ENCODE measurements at regions not wholly inside any gene's neighbourhood (a gene's known extent, or its start where the extent isn't known, plus 50 kb on each side); places are given as distances from the start of the nearest gene placed in this dataset.
"Not testable (repeated sequence)": the region's sequence is repeated elsewhere in the genome, so short reads cannot be mapped to it uniquely, and the experiment has no call there.

- Histone ChIP-seq H3K9me3 (replicated peaks in 1 of 11) (no peaks in the 10 kb centered on the region), H3K4me3 (no peak overlapping the region), H4K20me1 (no peaks in the 10 kb centered on the region), H3K36me3 (no peaks in the 10 kb centered on the region), H3K27ac (no peak overlapping the region), H3K9ac (no peak overlapping the region), H3K4me1 (no peaks in the 10 kb centered on the region), H3K27me3 (no peaks in the 10 kb centered on the region), H3K4me2 (no peak overlapping the region)
- no peak for TF ChIP-seq Cebpa-rat (IDR thresholded peaks at IDR 0.05)
Measured at GRCh38 chr13:84097148-84097547, 214.9 kb upstream of the SLITRK1 start.

GRCh38 chr13:84096216-84096615, 213.9 kb upstream of the SLITRK1 start:
- Histone ChIP-seq H3K36me3 (no peaks in the 10 kb centered on the region), H3K4me2 (no peak overlapping the region), H3K27ac (no peak overlapping the region), H3K9me3 (replicated peaks in 1 of 11) (no peaks in the 10 kb centered on the region), H3K4me3 (no peak overlapping the region), H3K9ac (no peak overlapping the region), H3K27me3 (no peaks in the 10 kb centered on the region), H3K4me1 (no peaks in the 10 kb centered on the region), H4K20me1 (no peaks in the 10 kb centered on the region)
- TF ChIP-seq Cebpa-rat (IDR thresholded peaks at IDR 0.05): no peak

- TF ChIP-seq Cebpa-rat (IDR thresholded peaks at IDR 0.05): no peak
- Histone ChIP-seq H3K4me2 (no peak overlapping the region), H3K4me1 (no peaks in the 10 kb centered on the region), H4K20me1 (no peaks in the 10 kb centered on the region), H3K27me3 (no peaks in the 10 kb centered on the region), H3K36me3 (no peaks in the 10 kb centered on the region; a peak in 1 of 22 replicates), H3K27ac (no peak overlapping the region), H3K9ac (no peak overlapping the region), H3K9me3 (replicated peaks in 1 of 11) (peaks cover 14 to 18% (median 17%) of the 10 kb centered on the region in 11 experiments), H3K4me3 (no peak overlapping the region)
Measured at GRCh38 chr13:84088996-84089395, 206.7 kb upstream of the SLITRK1 start.

GRCh38 chr13:84086847-84087162, 204.5 kb upstream of the SLITRK1 start:
- Histone ChIP-seq H3K9me3 (replicated peaks in 1 of 11) (peaks cover 14 to 18% (median 17%) of the 10 kb centered on the region in 11 experiments), H3K4me3 (no peak overlapping the region; a peak in 1 of 20 replicates)

GRCh38 chr13:84086098-84086846, 204.0 kb upstream of the SLITRK1 start:
- H3K9me3 ChIP-seq (replicated peaks in 1 of 11): peaks cover 14 to 18% (median 17%) of the 10 kb centered on the region in 11 experiments
- H3K9ac ChIP-seq, H4K20me1 ChIP-seq, H3K27me3 ChIP-seq, H3K4me3 ChIP-seq, H3K36me3 ChIP-seq, H3K4me1 ChIP-seq, H3K4me2 ChIP-seq, H3K27ac ChIP-seq: not testable (repeated sequence)

More at GRCh38 chr13:84086847-84087162, 204.5 kb upstream of the SLITRK1 start:
- Histone ChIP-seq H4K20me1 (no peaks in the 10 kb centered on the region), H3K9ac (no peak overlapping the region), H3K4me1 (no peaks in the 10 kb centered on the region), H3K4me2 (no peak overlapping the region), H3K27ac (no peak overlapping the region), H3K27me3 (no peaks in the 10 kb centered on the region), H3K36me3 (no peaks in the 10 kb centered on the region; a peak in 1 of 22 replicates)
- no peak for TF ChIP-seq Cebpa-rat (IDR thresholded peaks at IDR 0.05)

GRCh38 chr13:84082462-84082861, 200.2 kb upstream of the SLITRK1 start:
- H3K27ac ChIP-seq: no peak overlapping the region
- no peaks in the 10 kb centered on the region for H3K27me3 ChIP-seq
- peaks cover 14 to 18% (median 17%) of the 10 kb centered on the region in 11 experiments for H3K9me3 ChIP-seq (replicated peaks in 1 of 11)
- no peak overlapping the region for H3K4me3 ChIP-seq
- H3K4me1 ChIP-seq: no peaks in the 10 kb centered on the region
- no peak overlapping the region for H3K4me2 ChIP-seq
- H3K36me3 ChIP-seq: no peaks in the 10 kb centered on the region; a peak in 1 of 22 replicates
- no peak overlapping the region for H3K9ac ChIP-seq
- TF ChIP-seq Cebpa-rat (IDR thresholded peaks at IDR 0.05): no peak
- H4K20me1 ChIP-seq: no peaks in the 10 kb centered on the region

- no peaks in the 10 kb centered on the region for H3K36me3 ChIP-seq
- no peak overlapping the region for H3K27ac ChIP-seq
- H4K20me1 ChIP-seq: no peaks in the 10 kb centered on the region
- TF ChIP-seq Cebpa-rat (IDR thresholded peaks at IDR 0.05): no peak
- peaks cover 4 to 7% (median 6%) of the 10 kb centered on the region in 11 experiments for H3K9me3 ChIP-seq (replicated peaks in 1 of 11)
- no peak overlapping the region for H3K4me2 ChIP-seq
- H3K9ac ChIP-seq: no peak overlapping the region
- H3K4me1 ChIP-seq: no peaks in the 10 kb centered on the region
- no peaks in the 10 kb centered on the region for H3K27me3 ChIP-seq
- no peak overlapping the region for H3K4me3 ChIP-seq
Measured at GRCh38 chr13:84080748-84081530, 198.7 kb upstream of the SLITRK1 start.

- Histone ChIP-seq H3K4me1 (no peaks in the 10 kb centered on the region), H4K20me1 (no peaks in the 10 kb centered on the region), H3K36me3 (no peaks in the 10 kb centered on the region), H3K27ac (no peak overlapping the region), H3K4me3 (no peak overlapping the region), H3K9ac (no peak overlapping the region), H3K9me3 (replicated peaks in 1 of 11) (no peaks in the 10 kb centered on the region), H3K4me2 (no peak overlapping the region), H3K27me3 (no peaks in the 10 kb centered on the region)
- no peak for TF ChIP-seq Cebpa-rat (IDR thresholded peaks at IDR 0.05)
Measured at GRCh38 chr13:84077271-84077670, 195.0 kb upstream of the SLITRK1 start.

- no peaks in the 10 kb centered on the region for H3K27me3 ChIP-seq
- no peak for TF ChIP-seq Cebpa-rat (IDR thresholded peaks at IDR 0.05)
- no peak overlapping the region for H3K27ac ChIP-seq
Measured at GRCh38 chr13:84076280-84076679, 194.0 kb upstream of the SLITRK1 start.

GRCh38 chr13:84050536-84050935, 168.3 kb upstream of the SLITRK1 start:
- H3K36me3 ChIP-seq: no peaks in the 10 kb centered on the region
- H3K9me3 ChIP-seq (replicated peaks in 1 of 11): no peaks in the 10 kb centered on the region
- no peaks in the 10 kb centered on the region for H3K4me1 ChIP-seq
- no peak overlapping the region for H3K4me3 ChIP-seq
- H3K27ac ChIP-seq: no peak overlapping the region
- H4K20me1 ChIP-seq: no peaks in the 10 kb centered on the region
- no peak overlapping the region for H3K9ac ChIP-seq
- no peaks in the 10 kb centered on the region for H3K27me3 ChIP-seq
- no peak for TF ChIP-seq Cebpa-rat (IDR thresholded peaks at IDR 0.05)
- no peak overlapping the region for H3K4me2 ChIP-seq

More at GRCh38 chr13:84076280-84076679, 194.0 kb upstream of the SLITRK1 start:
- Histone ChIP-seq H3K4me3 (no peak overlapping the region), H3K4me2 (no peak overlapping the region), H3K9ac (no peak overlapping the region), H3K4me1 (no peaks in the 10 kb centered on the region), H4K20me1 (no peaks in the 10 kb centered on the region), H3K36me3 (no peaks in the 10 kb centered on the region), H3K9me3 (replicated peaks in 1 of 11) (no peaks in the 10 kb centered on the region)

Measured in BLaER1 treated with 17β-estradiol and CSF1 and Interleukin-3, amounts not matched to agents 10 nM and 100 nM (cell line).